Astrocyte (in vitro differentiated cells and primary cell): ENCODE measurements at regions not wholly inside any gene's neighbourhood (a gene's known extent, or its start where the extent isn't known, plus 50 kb on each side); places are given as distances from the start of the nearest gene placed in this dataset.

ENCODE experiments used
- DNase-seq: peaks from one replicate; pipeline ENCODE4 v3.0.0-alpha.2; 2010; ENCODE audit warnings: low read depth
- FAIRE-seq: peaks from 2 replicates; lab custom pipeline; 2011; peaks lifted over from hg19 to GRCh38; lab: Jason Lieb, UNC
- H2AFZ ChIP-seq: 2 replicates; pipeline ENCODE4 v1.6.0; 2012; ENCODE audit warnings: low read depth, low read length, inconsistent platforms
- H3K27ac ChIP-seq: 2 replicates; pipeline ENCODE4 v1.5.1; 2011; ENCODE audit warnings: low read depth, low read length, inconsistent platforms
- H3K27me3 ChIP-seq: 2 replicates; pipeline ENCODE4 v1.6.0; 2011; ENCODE audit warnings: low read length, inconsistent platforms; ENCODE audit not compliant: insufficient read depth
- H3K36me3 ChIP-seq: 2 replicates; pipeline ENCODE4 v1.5.1; 2011; ENCODE audit warnings: low read length, inconsistent platforms; ENCODE audit not compliant: insufficient read depth
- H3K4me1 ChIP-seq: 2 replicates; pipeline ENCODE4 v1.5.1; 2011; ENCODE audit warnings: low read length, inconsistent platforms; ENCODE audit not compliant: insufficient read depth
- H3K4me2 ChIP-seq: 2 replicates; pipeline ENCODE4 v1.6.0; 2012; ENCODE audit warnings: low read length, inconsistent platforms
- H3K4me3 ChIP-seq: 2 replicates; pipeline ENCODE4 v1.5.1; 2011; ENCODE audit warnings: low read depth, mild to moderate bottlenecking, low read length, inconsistent platforms; ENCODE audit not compliant: insufficient read depth
- H3K79me2 ChIP-seq: 2 replicates; pipeline ENCODE4 v1.6.0; 2012; ENCODE audit warnings: mild to moderate bottlenecking, low read length, inconsistent platforms; ENCODE audit not compliant: insufficient read depth
- H3K9ac ChIP-seq: 2 replicates; pipeline ENCODE4 v1.6.0; 2012; ENCODE audit warnings: mild to moderate bottlenecking, low read length, inconsistent platforms
- H3K9me3 ChIP-seq: 2 replicates; pipeline ENCODE4 v1.5.1; 2012; ENCODE audit warnings: low read depth, mild to moderate bottlenecking, low read length, inconsistent platforms; ENCODE audit not compliant: insufficient read depth
- H4K20me1 ChIP-seq: 2 replicates; pipeline ENCODE4 v1.6.0; 2012; ENCODE audit warnings: low read length, inconsistent platforms; ENCODE audit not compliant: insufficient read depth
- H3K27ac Mint-ChIP-seq: one replicate; pipeline ENCODE4 v1.8.0; 2021; ENCODE audit warnings: mild to moderate bottlenecking, mixed read lengths; ENCODE audit not compliant: unreplicated experiment
- H3K27me3 Mint-ChIP-seq: one replicate; pipeline ENCODE4 v1.8.0; 2021; ENCODE audit warnings: low read depth, mixed read lengths; ENCODE audit not compliant: unreplicated experiment
- H3K36me3 Mint-ChIP-seq: one replicate; pipeline ENCODE4 v1.8.0; 2021; ENCODE audit warnings: low read depth, mixed read lengths; ENCODE audit not compliant: unreplicated experiment
- H3K4me1 Mint-ChIP-seq: one replicate; pipeline ENCODE4 v1.8.0; 2021; ENCODE audit warnings: low read depth, mixed read lengths; ENCODE audit not compliant: unreplicated experiment
- H3K4me3 Mint-ChIP-seq: one replicate; pipeline ENCODE4 v1.8.0; 2021; ENCODE audit warnings: mild to moderate bottlenecking, moderate library complexity, mixed read lengths; ENCODE audit not compliant: unreplicated experiment
- H3K9me3 Mint-ChIP-seq: one replicate; pipeline ENCODE4 v1.8.0; 2021; ENCODE audit warnings: mild to moderate bottlenecking, mixed read lengths; ENCODE audit not compliant: unreplicated experiment
- CTCF ChIP-seq: IDR thresholded peaks from 2 replicates; pipeline ENCODE4 v1.5.1; 2011; ENCODE audit warnings: low read depth, mild to moderate bottlenecking, inconsistent platforms, low read length, moderate library complexity; ENCODE audit not compliant: insufficient read depth
- EZH2 ChIP-seq: IDR thresholded peaks from 2 replicates; pipeline ENCODE4 v1.6.1; 2012; ENCODE audit warnings: mild to moderate bottlenecking, low read length, inconsistent platforms; ENCODE audit not compliant: insufficient read depth

GRCh38 chr18:24894880-24895279, 434.4 kb downstream of the HRH4 start:
- Histone ChIP-seq H3K4me1 (no peaks in the 10 kb centered on the region), H3K4me3 (no peak overlapping the region), H3K9me3 (no peaks in the 10 kb centered on the region), H2AFZ (no peak overlapping the region), H3K79me2 (no peaks in the 10 kb centered on the region), H3K9ac (no peak overlapping the region), H3K4me2 (no peak overlapping the region), H3K36me3 (no peaks in the 10 kb centered on the region), H3K27ac (no peak overlapping the region), H4K20me1 (no peaks in the 10 kb centered on the region), H3K27me3 (no peaks in the 10 kb centered on the region)
- FAIRE-seq (no peak), DNase-seq (no peak)
- H3K27me3 Mint-ChIP-seq = peaks cover 4% of the 10 kb centered on the region
- no peak overlapping the region for H3K4me3 Mint-ChIP-seq
- H3K36me3 Mint-ChIP-seq = no peaks in the 10 kb centered on the region
- H3K27ac Mint-ChIP-seq = no peak overlapping the region
- H3K4me1 Mint-ChIP-seq = peaks cover 5% of the 10 kb centered on the region
- H3K9me3 Mint-ChIP-seq = peaks cover 1% of the 10 kb centered on the region
- no peak for TF ChIP-seq EZH2
- no peak for TF ChIP-seq CTCF

DNA sequence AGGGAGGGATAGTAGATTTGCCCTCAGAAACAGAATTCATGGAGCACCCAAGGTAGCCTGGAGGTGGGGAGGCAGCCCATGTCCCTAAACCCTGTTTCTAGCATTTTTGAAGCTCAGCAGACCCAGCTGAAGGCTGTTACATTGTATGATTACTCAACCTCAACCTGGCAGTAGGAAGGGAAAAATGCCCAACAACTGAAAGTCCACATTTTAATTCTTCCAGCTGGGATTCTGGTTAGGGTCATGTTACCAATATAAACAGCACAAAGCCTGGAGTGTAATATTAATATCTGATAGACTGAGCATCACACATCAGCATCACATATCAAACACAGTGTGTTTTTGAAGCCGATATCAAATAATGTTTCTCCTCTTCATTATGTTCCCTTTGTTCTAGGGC, 437.0 kb downstream of the HRH4 start:
- H3K4me3 ChIP-seq = no peak overlapping the region
- Mint-ChIP-seq H3K9me3 (peaks cover 6% of the 10 kb centered on the region), H3K27ac (no peak overlapping the region), H3K36me3 (no peaks in the 10 kb centered on the region), H3K27me3 (peaks cover 4% of the 10 kb centered on the region), H3K4me1 (peaks cover 5% of the 10 kb centered on the region), H3K4me3 (no peak overlapping the region)
- no peak for TF ChIP-seq CTCF
- no peak overlapping the region for H2AFZ ChIP-seq
- H4K20me1 ChIP-seq = no peaks in the 10 kb centered on the region
- H3K4me2 ChIP-seq = no peak overlapping the region
- H3K27ac ChIP-seq = no peak overlapping the region
- H3K4me1 ChIP-seq = no peaks in the 10 kb centered on the region
- FAIRE-seq (no peak), DNase-seq (no peak)
- H3K79me2 ChIP-seq = no peaks in the 10 kb centered on the region
- no peaks in the 10 kb centered on the region for H3K36me3 ChIP-seq
- no peaks in the 10 kb centered on the region for H3K27me3 ChIP-seq
- H3K9ac ChIP-seq = no peak overlapping the region
- H3K9me3 ChIP-seq = no peaks in the 10 kb centered on the region

- Histone ChIP-seq H3K4me2 (no peak overlapping the region), H3K4me1 (no peaks in the 10 kb centered on the region), H4K20me1 (no peaks in the 10 kb centered on the region), H2AFZ (no peak overlapping the region), H3K27ac (no peak overlapping the region), H3K79me2 (no peaks in the 10 kb centered on the region), H3K27me3 (no peaks in the 10 kb centered on the region), H3K9me3 (no peaks in the 10 kb centered on the region), H3K9ac (no peak overlapping the region), H3K36me3 (no peaks in the 10 kb centered on the region), H3K4me3 (no peak overlapping the region)
- Mint-ChIP-seq H3K27me3 (peaks cover 4% of the 10 kb centered on the region), H3K36me3 (no peaks in the 10 kb centered on the region), H3K4me3 (no peak overlapping the region), H3K4me1 (peaks cover 6% of the 10 kb centered on the region), H3K9me3 (no peaks in the 10 kb centered on the region), H3K27ac (no peak overlapping the region)
- DNase-seq (no peak), FAIRE-seq (no peak)
- TF ChIP-seq EZH2 (no peak), CTCF (no peak)
These were observed 441.7 kb downstream of the ZNF521 start for GRCh38 chr18:24910221-24910620.
